HPDE6-E6E7 (cell line): ENCODE measurements at regions not wholly inside any gene's neighbourhood (a gene's known extent, or its start where the extent isn't known, plus 50 kb on each side); places are given as distances from the start of the nearest gene placed in this dataset.
"Not testable (repeated sequence)": the region's sequence is repeated elsewhere in the genome, so short reads cannot be mapped to it uniquely, and the experiment has no call there.

Experiments
- DNase-seq: peaks from one replicate; pipeline ENCODE4 v3.0.0; 2011; ENCODE audit warnings: missing footprints; ENCODE audit errors: extremely low spot score

GRCh38 chr2:184091456-184091855 is 506.9 kb upstream of the ZNF804A start:
- DNase-seq, result no peak

GRCh38 chr2:184113696-184114403 is 484.5 kb upstream of the ZNF804A start:
- no peak for DNase-seq

DNA sequence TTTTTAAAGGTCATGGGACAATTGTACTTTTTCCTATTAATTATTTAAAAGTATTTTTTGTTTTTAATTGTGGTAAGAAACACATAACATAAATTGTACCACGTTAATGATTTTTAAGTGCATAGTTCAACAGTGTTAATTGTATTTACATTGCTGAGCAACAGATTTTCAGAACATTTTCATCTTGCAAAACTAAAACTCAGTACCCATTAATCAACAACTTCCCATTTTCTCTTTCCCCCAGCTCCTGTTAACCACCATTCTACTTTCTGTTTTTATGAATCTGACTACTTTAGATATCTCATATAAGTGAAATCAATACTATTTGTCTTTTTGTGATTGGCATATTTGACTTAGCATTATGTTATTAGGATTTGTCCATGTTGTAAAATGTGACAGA is 483.9 kb upstream of the ZNF804A start:
- DNase-seq, result no peak

- no peak for DNase-seq
Observed at GRCh38 chr2:184119989-184120800, 478.1 kb upstream of the ZNF804A start.

DNA sequence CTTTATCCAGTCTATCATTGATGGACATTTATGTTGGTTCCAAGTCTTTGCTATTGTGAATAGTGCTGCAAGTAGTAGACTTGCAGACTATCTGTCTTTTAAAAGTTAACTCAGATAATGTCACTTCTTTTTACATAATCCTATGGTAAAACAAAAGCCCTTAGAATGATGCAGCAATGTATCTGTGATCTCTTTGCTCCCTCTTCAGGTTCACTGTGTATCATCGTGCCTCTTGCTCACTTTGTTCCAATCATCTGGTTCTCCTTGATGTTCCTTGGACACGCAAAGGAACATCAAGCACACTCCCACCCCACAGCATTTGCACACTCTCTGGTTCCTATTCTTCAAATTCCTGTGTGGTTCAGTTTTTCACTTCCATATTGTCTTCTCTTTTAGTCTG is 472.5 kb upstream of the ZNF804A start:
- no peak for DNase-seq

GRCh38 chr2:184129073-184129472 is 469.3 kb upstream of the ZNF804A start:
- no peak for DNase-seq

DNA sequence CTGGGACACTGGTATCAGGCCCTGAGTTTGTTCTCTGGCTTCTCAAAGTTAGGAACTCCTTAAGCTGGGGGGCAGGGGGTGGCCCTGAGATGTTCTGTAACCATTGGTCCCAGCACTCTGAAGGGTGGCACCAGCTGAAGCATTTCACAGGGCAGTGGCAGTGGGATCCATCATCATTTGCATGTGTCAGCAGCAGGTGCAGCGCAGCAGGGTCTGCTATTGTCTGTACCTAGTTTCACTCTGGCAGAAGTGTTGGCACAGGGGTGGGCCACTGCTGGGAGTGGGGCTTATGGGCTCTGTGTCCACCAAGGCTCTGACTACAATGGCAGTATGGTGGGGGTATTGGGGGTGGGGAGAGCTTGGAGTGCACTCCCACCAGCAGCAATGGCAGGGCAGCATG is 460.4 kb upstream of the ZNF804A start:
- no peak for DNase-seq

GRCh38 chr2:184141866-184142265 is 456.5 kb upstream of the ZNF804A start:
- DNase-seq, result no peak

DNA sequence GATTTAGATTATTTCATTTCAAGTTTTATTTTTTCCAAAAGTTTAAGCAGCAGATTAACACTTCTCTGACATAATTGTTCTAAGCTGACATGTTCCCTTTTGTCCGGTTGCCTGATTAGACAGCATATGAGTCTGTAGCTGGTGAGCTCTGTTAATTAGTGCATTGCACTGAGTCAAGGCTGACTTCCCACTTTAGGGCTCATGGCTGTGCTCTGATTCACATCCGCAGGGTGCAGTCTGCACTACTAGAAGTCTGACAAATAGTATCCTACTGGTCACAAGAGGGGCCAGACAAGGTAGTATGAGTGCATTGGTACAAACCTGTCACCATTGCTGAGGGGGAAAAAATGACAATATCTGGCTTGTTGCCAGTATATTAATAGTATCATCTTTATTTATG is 443.9 kb upstream of the ZNF804A start:
- peak; percentile 59 for DNase-seq

GRCh38 chr2:184155791-184156190 is 442.5 kb upstream of the ZNF804A start:
- no peak for DNase-seq

DNA sequence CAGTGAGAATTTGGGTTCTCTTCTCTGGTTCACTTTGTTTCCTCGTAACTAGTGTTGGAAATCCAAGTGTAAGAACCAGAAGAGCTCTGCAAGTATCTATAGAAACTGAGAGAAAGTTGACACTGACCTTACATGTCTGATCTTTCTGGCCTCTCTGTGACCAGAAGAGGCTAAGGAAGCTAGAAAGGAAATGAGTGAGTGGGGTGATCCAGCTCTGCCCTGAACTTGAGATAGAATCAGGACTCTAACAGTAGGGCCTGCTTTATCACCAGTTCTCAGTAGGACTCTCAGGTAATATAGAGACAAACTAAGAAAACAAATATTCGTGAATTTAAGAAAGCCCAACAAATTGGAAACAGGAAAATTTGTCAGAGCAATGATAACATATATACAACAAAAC is 441.2 kb upstream of the ZNF804A start:
- DNase-seq, result no peak

DNA sequence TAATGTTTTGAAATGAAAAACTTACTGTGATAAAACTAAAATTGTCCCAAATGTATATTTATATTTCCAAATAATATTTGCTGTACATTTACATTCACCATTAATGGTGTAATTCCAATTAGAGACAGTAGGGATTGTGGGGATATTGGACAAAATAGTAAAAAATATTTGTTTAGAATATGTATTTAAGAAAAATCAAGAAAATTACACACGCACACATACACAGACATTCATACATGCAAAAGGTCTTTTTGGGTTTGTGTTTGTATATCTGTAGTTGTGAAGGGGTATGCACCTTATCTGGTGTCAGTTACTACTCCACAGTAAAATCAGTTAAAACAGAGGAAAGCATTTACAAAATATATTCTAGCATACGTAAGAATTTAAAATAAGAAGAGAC is 435.9 kb upstream of the ZNF804A start:
- DNase-seq, result no peak

- DNase-seq, result not testable (repeated sequence)
Observed at GRCh38 chr2:184168823-184169222, 429.5 kb upstream of the ZNF804A start.

GRCh38 chr2:184169366-184169765 is 429.0 kb upstream of the ZNF804A start:
- no peak for DNase-seq

DNA sequence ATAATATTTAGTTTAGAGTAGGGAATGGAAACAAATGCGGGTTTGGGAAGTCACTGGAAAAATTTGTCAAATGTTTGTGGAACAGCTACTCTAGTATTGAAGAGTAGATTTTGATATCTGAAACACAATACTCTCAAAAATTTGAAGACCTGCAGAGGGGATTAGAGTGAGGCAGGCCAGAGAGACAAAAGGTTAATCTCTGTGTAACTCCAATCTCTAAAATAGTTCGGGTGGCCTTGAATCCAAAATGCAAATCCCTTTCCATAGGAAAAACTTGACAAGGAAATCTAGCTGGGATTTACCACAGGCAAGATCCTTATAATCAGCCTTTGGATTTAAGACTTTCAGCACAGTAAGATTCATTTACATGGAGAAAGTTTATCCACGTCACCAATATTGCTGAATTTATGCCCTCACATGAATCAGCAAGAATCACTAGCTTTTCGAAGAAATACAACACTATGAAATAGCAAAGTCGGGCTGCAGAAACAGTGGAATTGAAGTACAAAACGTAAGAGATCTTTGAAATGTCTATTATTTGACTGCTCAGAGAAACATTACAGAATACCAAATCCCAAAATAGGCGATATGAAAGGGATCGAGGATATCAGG is 423.7 kb upstream of the ZNF804A start:
- no peak for DNase-seq

GRCh38 chr2:184178229-184178628 is 420.1 kb upstream of the ZNF804A start:
- no peak for DNase-seq

DNA sequence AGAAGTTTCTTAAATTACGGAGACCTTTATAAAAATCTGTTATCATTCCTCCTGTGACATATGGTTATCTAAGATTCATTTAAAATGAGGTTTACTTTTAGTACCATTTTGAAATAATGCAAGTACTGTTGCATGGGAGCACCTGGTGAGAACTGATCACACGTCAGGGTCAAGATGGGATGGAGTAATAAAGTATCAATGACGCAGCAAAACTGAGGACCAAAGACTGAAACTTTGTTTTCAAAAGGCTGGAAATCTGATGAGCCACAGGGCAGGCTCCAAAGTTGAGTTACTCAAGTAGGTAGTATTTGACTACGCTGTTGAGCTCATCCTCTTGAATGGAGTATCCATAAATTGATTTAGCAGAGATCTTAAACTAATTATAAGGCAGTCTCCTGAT is 411.9 kb upstream of the ZNF804A start:
- no peak for DNase-seq

DNA sequence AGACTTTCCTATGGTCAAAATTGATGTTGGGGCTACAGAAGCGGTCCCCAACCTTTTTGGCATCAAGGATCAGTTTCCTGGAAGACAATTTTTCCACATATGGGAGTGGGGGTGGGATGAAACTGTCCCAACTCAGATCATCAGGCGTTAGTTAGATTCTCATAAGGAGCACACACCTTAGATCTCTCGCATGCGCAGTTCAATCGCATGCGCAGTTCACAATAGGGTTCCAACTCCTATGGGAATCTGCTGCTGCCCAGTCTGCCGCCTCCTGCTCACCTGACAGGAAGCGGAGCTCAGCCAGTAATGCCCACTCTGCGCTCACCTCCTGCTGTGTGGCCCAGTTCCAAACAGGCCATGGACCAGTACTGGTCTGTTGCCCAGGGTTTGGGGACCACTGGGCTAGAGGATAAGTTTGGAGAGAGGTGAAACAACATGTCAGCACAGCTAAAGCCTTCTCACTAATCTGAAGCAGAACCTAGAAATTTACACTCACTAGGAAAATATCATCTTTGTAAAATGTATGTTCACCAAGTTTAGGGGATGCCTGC is 410.8 kb upstream of the ZNF804A start:
- DNase-seq, result no peak

DNA sequence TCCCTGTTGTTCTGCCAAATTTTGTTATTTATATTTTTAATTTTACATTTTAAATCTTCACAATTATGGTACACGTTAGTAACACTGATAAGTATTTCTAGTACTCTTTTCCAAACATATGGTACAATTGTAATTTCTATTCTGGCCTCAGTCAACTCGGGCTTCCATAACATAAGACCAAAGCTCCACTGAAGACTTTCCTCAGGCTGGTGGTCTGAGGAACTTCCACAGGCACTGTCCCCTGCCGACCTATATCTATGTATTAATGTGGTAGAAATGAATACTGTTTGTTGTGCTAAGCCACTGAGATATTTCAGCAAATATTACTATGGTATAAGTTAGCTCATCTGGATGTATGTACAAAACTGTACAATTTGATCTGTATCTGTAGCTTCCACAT is 407.6 kb upstream of the ZNF804A start:
- DNase-seq, result no peak

DNA sequence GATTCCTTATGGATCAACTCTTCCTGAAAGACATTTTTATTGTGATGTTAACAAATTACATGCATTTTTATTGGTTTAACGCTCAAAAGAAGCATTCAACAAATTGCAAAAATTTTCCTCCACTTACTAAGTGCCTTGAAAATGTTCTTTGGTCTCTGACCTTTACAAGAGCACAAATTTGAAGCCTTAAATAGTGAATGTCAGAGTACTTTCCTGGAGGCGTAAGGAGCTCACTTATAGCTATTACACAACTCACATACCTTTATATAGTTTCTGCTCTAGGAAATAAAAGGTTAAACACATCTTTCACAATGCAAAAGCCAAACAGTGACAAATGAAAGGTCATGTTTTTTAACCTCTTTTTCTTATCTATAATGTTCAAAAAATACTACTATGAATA is 405.7 kb upstream of the ZNF804A start:
- DNase-seq, result no peak

GRCh38 chr2:184197413-184197812 is 400.9 kb upstream of the ZNF804A start:
- no peak for DNase-seq

- DNase-seq, result not testable (repeated sequence)
Observed at GRCh38 chr2:184198791-184199190, 399.5 kb upstream of the ZNF804A start.

DNA sequence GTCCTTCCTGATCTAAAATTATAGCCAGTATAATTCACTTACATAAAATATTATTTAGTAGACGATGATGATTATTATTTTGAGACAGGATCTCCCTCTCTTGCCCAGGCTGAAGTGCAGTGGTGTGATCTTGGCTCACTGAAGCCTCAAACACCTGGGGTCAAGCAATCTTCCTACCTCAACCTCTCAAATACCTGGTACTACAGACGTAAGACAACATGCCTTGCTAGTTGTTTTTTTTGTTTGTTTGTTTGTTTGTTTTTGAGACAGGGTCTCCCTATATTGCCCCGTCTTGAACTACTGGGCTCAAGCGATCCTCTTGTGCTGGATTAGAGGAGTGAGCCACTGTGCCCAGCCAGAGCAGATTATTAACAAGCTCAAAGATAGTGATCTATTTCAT is 399.1 kb upstream of the ZNF804A start:
- DNase-seq, result no peak
